ENCODE measurements at regions not wholly inside any gene's neighbourhood (a gene's known extent, or its start where the extent isn't known, plus 50 kb on each side); places are given as distances from the start of the nearest gene placed in this dataset.

GRCh38 chr10:128625926-128626325 lies 499.7 kb upstream of the MKI67 start:
- no peak overlapping the region for H2AFZ ChIP-seq (replicated peaks)
- Mint-ChIP-seq H3K27ac (no peak overlapping the region), H3K27me3 (ENCODE audit: insufficient read depth, low read depth) (peaks cover 13% of the 10 kb centered on the region)

GRCh38 chr10:128626397-128627000 lies 500.3 kb upstream of the MKI67 start:
- H3F3A ChIP-seq (ENCODE audit: low read depth): peaks cover 8% of the 10 kb centered on the region
- no peak overlapping the region for H3K4me3 Mint-ChIP-seq
- no peaks in the 10 kb centered on the region for H3K27me3 ChIP-seq
- peak; percentile 34 for DNase-seq (ENCODE audit: low spot score)
- H3K9me3 Mint-ChIP-seq: peaks cover 8% of the 10 kb centered on the region
- no peaks in the 10 kb centered on the region for H3K36me3 ChIP-seq
- H3K79me2 ChIP-seq (ENCODE audit: low read depth): no peaks in the 10 kb centered on the region
- no peak overlapping the region for H3K4me2 ChIP-seq
- H3K36me3 Mint-ChIP-seq: no peaks in the 10 kb centered on the region
- peaks cover 56% of the 10 kb centered on the region for H3K4me1 Mint-ChIP-seq
- TF ChIP-seq EZH2 (IDR thresholded peaks at IDR 0.05) (no peak), CTCF (IDR thresholded peaks at IDR 0.05) (no peak), EZH2phosphoT487 (IDR thresholded peaks at IDR 0.05) (no peak)
- no peak overlapping the region for H3K27ac ChIP-seq
- no peak overlapping the region for H2AFZ ChIP-seq (replicated peaks)
- H4K20me1 ChIP-seq (ENCODE audit: low read depth): no peaks in the 10 kb centered on the region
- H3K9me3 ChIP-seq (ENCODE audit: low read depth): no peaks in the 10 kb centered on the region
- H3K9ac ChIP-seq: no peak overlapping the region
- peaks cover 24% of the 10 kb centered on the region for H3K4me1 ChIP-seq
- H3K27ac Mint-ChIP-seq: peak overlapping the region; percentile 85
- H3K27me3 Mint-ChIP-seq (ENCODE audit: insufficient read depth, low read depth): peaks cover 13% of the 10 kb centered on the region
- no peak overlapping the region for H3K4me3 ChIP-seq

More at GRCh38 chr10:128625926-128626325, 499.7 kb upstream of the MKI67 start:
- Mint-ChIP-seq H3K4me1 (peaks cover 52% of the 10 kb centered on the region), H3K4me3 (no peak overlapping the region), H3K36me3 (no peaks in the 10 kb centered on the region), H3K9me3 (peaks cover 8% of the 10 kb centered on the region)
- Histone ChIP-seq H3F3A (ENCODE audit: low read depth) (peaks cover 8% of the 10 kb centered on the region), H3K79me2 (ENCODE audit: low read depth) (no peaks in the 10 kb centered on the region), H3K36me3 (no peaks in the 10 kb centered on the region), H3K4me2 (no peak overlapping the region), H3K9me3 (ENCODE audit: low read depth) (no peaks in the 10 kb centered on the region), H3K9ac (no peak overlapping the region), H4K20me1 (ENCODE audit: low read depth) (no peaks in the 10 kb centered on the region), H3K4me3 (no peak overlapping the region), H3K27ac (no peak overlapping the region), H3K4me1 (peaks cover 24% of the 10 kb centered on the region), H3K27me3 (no peaks in the 10 kb centered on the region)
- no peak for TF ChIP-seq EZH2 (IDR thresholded peaks at IDR 0.05)
- no peak for TF ChIP-seq CTCF (IDR thresholded peaks at IDR 0.05)
- TF ChIP-seq EZH2phosphoT487 (IDR thresholded peaks at IDR 0.05): no peak
- no peak for DNase-seq (ENCODE audit: low spot score)

GRCh38 chr10:128627811-128628210 lies 501.6 kb upstream of the MKI67 start:
- H3K4me3 Mint-ChIP-seq: no peak overlapping the region
- Histone ChIP-seq H3K4me1 (peaks cover 24% of the 10 kb centered on the region), H2AFZ (replicated peaks) (no peak overlapping the region), H3K4me2 (no peak overlapping the region), H3K79me2 (ENCODE audit: low read depth) (no peaks in the 10 kb centered on the region), H3F3A (ENCODE audit: low read depth) (peaks cover 8% of the 10 kb centered on the region), H3K36me3 (no peaks in the 10 kb centered on the region), H3K27ac (no peak overlapping the region), H4K20me1 (ENCODE audit: low read depth) (no peaks in the 10 kb centered on the region), H3K9me3 (ENCODE audit: low read depth) (no peaks in the 10 kb centered on the region), H3K9ac (no peak overlapping the region), H3K4me3 (no peak overlapping the region), H3K27me3 (no peaks in the 10 kb centered on the region)
- H3K9me3 Mint-ChIP-seq: peaks cover 6% of the 10 kb centered on the region
- no peak for DNase-seq (ENCODE audit: low spot score)
- peaks cover 16% of the 10 kb centered on the region for H3K27me3 Mint-ChIP-seq (ENCODE audit: insufficient read depth, low read depth)
- no peak overlapping the region for H3K27ac Mint-ChIP-seq
- TF ChIP-seq CTCF (IDR thresholded peaks at IDR 0.05) (no peak), EZH2 (IDR thresholded peaks at IDR 0.05) (no peak), EZH2phosphoT487 (IDR thresholded peaks at IDR 0.05) (no peak)
- H3K4me1 Mint-ChIP-seq: peaks cover 58% of the 10 kb centered on the region
- no peaks in the 10 kb centered on the region for H3K36me3 Mint-ChIP-seq
